ENCODE measurements at regions not wholly inside any gene's neighbourhood (a gene's known extent, or its start where the extent isn't known, plus 50 kb on each side); places are given as distances from the start of the nearest gene placed in this dataset.

DNA sequence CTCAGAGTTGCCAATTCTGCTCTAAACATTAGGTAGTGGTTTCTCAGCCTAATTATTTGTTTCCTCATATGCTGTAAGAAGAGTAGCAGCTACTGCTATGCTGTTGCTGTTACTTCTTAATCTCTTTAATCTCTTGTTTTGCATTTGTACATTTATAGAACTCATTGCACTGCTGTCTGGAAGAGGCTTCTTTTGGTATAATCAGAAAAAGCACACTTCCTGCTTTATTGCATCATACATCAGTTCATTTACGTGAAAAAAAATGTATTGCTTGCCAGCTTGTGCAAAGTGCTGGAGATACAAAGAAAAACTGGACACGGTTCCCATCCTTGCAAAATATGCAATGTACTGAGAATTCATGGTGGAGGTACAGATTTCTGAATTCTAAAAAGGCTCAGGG is 332.0 kb downstream of the GRXCR1 start:
- no peak for DNase-seq (ENCODE audit: insufficient read length, low spot score)
- FAIRE-seq, result no peak
- no peak for TF ChIP-seq POLR2A (IDR thresholded peaks at IDR 0.05; ENCODE audit: low read depth, low read length)

DNA sequence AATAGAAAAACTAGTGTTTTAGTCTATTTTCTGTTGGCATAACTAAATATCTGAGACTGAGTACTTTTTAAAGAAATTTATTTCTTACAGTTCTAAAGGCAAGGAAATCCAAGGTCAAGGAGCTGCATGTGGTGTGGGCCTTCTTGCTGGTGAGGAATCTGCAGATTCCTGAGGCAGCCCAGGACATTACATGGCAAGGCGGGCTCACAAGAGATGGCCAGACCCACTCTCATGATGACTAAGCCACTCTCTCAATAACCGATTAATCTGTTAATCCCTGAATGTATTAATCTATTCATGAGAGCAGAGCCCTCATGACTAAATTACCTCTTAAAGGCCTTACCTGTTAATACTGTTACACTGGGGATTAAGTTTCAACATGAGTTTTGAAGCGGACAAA is 340.8 kb downstream of the GRXCR1 start:
- FAIRE-seq, result no peak
- no peak for DNase-seq (ENCODE audit: insufficient read length, low spot score)
- no peak for TF ChIP-seq POLR2A (IDR thresholded peaks at IDR 0.05; ENCODE audit: low read depth, low read length)

DNA sequence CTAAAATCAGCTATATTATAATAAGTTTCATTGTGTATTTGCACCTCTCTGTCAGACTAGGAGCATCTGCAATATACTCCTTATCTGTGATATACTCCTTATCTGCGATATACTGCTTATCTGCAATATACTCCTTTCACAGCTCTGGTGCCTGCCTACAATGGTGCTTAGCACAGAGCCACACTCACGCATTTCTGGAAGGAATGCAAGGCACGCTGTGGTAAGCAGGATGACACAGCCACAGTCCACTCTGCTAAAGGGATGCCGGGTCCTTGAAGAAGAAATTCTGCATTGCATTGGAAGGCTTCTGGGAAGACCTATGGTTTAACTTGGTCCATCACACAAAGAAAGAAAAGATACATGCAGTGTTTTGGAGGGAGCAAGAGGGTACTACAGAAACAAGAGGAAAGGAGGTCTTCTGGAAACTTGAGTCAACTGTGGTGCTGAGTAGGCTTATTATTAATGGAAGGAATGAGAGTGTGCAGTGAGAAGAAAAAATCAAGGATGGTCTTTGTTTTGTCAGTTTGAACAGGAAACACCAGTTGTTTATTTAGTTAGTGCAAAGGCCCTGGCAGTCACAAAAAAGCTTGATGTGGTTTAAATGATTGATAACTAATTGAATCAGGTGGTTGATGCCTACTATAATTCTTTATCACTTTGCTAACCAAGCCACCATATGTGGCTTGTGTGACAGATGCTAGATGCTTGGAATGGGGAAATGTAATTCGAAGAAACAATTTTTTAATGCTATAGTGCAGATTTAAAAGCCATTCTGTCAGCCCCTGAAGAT is 342.3 kb downstream of the GRXCR1 start:
- FAIRE-seq (no peak), DNase-seq (ENCODE audit: insufficient read length, low spot score) (no peak)
- TF ChIP-seq POLR2A (IDR thresholded peaks at IDR 0.05; ENCODE audit: low read depth, low read length), result no peak

DNA sequence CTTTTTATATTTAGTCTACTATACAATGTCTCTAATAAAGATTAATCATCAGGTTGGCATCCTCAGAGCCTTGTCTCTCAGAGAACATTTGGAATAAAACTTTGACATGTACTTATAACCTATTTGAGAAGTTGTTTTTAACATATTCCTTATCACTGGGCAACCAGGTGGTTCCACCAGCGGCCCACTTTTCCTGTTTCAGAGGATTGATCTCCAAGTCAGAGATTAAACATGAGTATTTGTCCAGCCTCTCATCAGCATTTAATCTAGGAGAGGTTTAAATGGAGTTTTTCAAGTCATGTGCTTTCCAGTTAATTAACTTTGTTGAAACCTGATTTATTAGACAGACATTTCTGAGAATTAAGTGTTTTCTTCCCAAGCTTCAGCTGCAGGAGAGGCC is 345.5 kb downstream of the GRXCR1 start:
- no peak for TF ChIP-seq POLR2A (IDR thresholded peaks at IDR 0.05; ENCODE audit: low read depth, low read length)
- DNase-seq (ENCODE audit: insufficient read length, low spot score) (no peak), FAIRE-seq (no peak)

DNA sequence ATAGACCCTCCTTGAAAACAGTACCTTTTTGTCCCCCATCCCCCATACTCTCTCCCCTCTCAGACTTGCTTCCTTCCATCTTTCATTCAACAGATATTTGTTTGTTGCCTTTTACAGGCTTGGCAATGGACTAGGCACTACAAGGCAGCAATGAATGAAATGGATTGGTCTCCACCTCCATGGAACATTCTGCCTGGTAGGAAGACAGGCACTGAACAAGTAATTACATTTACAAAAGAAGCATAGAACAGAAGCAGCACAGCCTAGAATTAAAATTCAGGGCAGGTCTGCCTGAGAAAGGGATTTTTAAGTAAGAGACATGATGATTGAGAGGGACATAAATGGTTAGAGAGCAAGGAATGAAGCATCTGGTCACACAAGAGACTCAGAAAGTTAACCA is 346.1 kb downstream of the GRXCR1 start:
- no peak for FAIRE-seq
- no peak for TF ChIP-seq POLR2A (IDR thresholded peaks at IDR 0.05; ENCODE audit: low read depth, low read length)
- no peak for DNase-seq (ENCODE audit: insufficient read length, low spot score)

DNA sequence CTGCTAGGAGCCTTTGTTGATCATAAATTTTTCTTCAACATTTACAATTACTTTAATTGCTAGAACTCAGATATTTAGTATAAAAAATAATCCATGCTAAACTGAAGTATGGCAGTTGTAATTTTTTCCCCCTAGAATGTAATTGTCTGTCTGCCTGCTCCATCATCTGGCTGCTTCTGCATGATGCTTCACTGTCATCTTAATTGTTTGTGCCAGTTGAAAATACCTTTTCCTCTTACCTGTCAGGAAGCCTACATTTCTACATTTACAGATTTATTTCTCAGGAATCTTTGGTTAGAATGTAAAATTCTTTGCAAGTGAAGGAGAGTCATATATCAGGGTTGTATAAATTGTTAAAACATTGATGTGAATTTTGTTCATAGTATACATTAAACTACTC is 348.6 kb downstream of the GRXCR1 start:
- no peak for TF ChIP-seq POLR2A (IDR thresholded peaks at IDR 0.05; ENCODE audit: low read depth, low read length)
- FAIRE-seq (no peak), DNase-seq (ENCODE audit: insufficient read length, low spot score) (no peak)

DNA sequence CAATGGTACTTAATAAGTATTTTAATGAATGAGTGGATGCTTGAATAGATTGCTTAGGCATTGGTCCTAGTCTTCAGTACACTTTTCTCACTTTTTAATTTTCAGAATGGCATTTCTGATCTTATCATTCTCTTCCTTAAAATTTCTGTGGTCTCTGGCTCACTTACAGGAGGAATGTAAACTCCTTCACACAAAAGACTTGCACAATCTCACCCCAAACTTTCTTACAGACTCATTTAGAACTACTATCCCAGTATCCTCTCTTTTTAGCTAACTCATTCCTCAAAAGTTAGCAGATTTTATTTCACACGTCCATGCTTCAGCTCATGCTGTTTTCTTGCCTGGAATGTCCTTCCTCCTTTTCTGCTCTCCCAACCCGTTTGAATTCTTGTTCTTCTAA is 350.1 kb downstream of the GRXCR1 start:
- FAIRE-seq (no peak), DNase-seq (ENCODE audit: insufficient read length, low spot score) (no peak)
- TF ChIP-seq POLR2A (IDR thresholded peaks at IDR 0.05; ENCODE audit: low read depth, low read length), result no peak

DNA sequence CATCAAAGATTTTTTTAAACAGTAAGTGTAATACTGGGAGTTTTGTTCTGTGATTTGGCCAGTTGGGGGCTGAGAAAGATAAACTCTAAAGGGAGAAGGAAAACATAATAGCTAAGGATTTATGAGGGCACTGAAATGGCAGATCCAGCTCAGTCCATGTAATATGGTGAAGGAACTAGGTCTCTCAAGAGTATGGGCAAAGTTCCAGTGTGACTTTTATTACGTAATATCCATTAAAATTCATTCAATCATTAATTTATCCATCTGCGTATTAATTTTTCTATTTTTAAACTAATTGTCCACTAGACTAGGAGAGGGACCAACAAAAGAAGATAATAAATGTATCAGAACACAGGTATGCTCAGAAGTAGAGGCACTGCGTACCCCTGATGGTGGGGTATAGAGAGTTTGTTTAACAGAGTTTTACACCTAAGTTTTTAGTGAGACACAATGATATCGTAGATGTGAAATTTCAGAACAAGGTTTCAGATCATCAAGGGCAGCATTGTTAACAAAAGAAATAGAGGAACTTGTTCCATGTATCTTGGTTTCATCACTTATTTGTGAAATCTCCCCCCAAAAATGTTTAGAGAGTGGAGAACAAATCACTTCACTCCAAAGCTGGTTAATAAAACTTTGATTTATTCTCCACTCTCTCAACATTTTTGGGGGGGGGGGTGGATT is 351.1 kb downstream of the GRXCR1 start:
- no peak for TF ChIP-seq POLR2A (IDR thresholded peaks at IDR 0.05; ENCODE audit: low read depth, low read length)
- FAIRE-seq (no peak), DNase-seq (ENCODE audit: insufficient read length, low spot score) (no peak)

DNA sequence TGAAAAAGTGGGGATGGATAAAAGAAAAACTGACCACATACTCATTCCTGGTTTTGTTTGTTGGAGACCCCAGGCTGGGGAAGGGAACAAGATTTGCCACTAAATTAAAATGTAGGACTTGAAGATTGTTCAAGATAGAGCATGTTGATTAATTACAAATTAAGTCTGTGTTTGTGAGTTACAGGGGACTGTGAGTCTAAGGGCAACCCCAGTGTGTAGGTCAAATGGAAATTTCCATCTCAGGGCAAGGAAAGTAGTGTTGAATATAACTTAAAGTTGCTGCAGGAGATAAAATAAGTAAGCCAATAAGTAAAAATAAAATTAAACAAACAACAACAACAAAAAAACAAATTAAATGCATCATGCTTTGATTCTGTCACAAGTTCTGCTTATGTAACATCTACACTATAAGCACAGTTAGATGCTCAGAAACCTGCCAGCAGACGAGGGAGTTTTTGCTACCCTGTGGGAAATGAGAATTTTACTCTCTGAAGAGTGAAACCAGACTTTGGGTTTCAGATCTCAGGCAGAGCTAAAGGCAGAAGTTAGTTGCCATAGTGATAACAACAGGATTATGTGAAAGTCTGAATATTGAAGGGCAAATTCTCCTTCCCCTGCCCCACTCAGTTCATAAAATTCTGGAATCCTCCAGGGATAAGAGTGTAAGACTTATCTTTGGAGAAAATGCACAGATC is 352.3 kb downstream of the GRXCR1 start:
- FAIRE-seq (no peak), DNase-seq (ENCODE audit: insufficient read length, low spot score) (no peak)
- TF ChIP-seq POLR2A (IDR thresholded peaks at IDR 0.05; ENCODE audit: low read depth, low read length), result no peak

DNA sequence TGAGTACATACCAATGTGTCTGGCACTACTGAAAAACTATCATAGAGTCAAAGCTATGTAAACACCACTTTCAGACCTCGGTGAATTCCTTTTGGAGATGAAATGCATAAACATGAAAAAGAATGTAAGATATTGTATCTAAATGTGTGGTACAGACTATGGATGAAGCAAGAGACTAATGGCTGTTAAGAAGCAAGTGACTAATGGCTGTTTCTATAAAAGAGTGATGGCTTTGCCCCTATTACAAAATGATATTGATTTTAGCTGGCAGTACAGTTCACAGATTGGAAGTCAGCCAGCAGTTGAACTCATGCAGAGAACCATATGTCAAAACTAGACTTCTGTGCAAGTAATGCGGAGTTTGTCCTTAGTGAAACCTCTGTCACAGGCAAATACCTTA is 359.3 kb downstream of the GRXCR1 start:
- DNase-seq (ENCODE audit: insufficient read length, low spot score) (no peak), FAIRE-seq (no peak)
- TF ChIP-seq POLR2A (IDR thresholded peaks at IDR 0.05; ENCODE audit: low read depth, low read length), result no peak

DNA sequence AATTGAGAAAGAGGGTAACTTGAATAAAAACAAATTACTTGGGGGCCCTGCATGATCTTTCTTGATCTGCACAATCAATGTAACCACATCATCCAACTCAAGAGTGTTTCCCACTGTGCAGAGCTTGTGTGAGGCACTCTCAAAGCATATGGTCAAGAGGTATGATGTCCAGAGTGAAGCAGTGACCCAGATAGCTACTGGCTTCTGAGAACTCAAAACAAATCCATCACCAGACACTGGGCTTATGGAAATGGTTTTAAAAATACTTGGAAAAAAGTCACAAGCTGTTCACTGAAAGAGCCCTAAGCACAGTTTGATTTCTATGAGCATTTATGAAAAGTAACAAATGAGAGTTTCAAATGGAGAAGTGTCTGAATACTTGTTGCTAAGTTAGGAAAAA is 361.0 kb downstream of the GRXCR1 start:
- no peak for FAIRE-seq

DNA sequence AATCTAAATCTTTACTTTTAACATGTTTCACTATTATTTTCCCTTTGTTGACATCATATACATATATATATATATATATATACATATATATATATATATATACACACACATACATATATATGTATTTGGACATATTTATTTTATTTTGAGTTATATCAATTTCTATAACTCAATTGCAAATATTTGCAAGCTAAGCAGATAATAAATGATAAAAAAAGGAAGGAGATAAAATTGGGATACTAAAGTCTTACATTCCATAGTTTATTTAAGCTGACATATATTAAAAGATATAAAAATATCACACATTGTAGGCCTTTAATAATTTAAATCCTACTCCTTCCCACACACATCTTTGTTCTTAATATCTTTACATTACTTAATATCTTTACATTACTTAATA is 372.2 kb downstream of the GRXCR1 start:
- TF ChIP-seq POLR2A (IDR thresholded peaks at IDR 0.05; ENCODE audit: low read depth, low read length), result no peak
- FAIRE-seq, result no peak
- DNase-seq (ENCODE audit: insufficient read length, low spot score), result no peak

More for the DNA sequence above, 361.0 kb downstream of the GRXCR1 start:
- no peak for TF ChIP-seq POLR2A (IDR thresholded peaks at IDR 0.05; ENCODE audit: low read depth, low read length)
- DNase-seq (ENCODE audit: insufficient read length, low spot score), result no peak

DNA sequence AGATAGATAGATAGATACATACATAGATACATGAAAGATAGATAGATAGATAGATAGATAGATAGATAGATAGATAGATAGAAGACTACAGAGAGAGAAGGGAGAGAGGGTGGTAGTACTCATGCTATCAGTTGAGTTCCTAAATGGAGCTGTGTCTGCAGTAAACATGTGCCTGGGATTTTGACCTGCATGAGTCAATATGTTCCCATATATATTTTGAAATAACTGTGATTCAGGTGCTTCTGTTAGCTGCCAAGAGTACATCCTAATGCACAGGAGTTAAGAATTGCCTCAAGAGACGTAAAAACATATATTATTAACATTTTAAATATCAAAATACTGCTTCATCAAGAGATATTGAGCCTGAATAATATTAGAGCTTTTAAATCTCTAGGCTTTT is 379.4 kb downstream of the GRXCR1 start:
- DNase-seq (ENCODE audit: insufficient read length, low spot score), result no peak
- no peak for TF ChIP-seq POLR2A (IDR thresholded peaks at IDR 0.05; ENCODE audit: low read depth, low read length)
- FAIRE-seq, result no peak

DNA sequence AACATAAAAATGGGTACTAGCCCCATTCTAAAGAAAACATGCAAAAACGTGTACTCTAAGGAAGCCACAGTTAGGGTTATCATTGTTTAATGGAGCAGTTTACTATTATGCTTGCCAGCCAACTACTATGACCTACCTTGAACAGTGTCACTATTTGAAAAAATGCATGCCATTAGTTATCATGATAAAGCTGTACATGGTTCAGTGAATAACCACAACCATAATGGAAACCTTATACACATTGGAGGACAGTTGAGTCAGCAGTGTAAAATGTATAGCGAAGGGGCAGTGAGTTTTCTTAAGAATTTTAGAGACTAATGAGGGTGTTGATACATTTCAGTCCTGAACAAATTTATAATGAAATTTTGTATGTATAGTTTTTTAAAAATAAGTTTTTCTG is 381.9 kb downstream of the GRXCR1 start:
- no peak for FAIRE-seq
- DNase-seq (ENCODE audit: insufficient read length, low spot score), result no peak
- TF ChIP-seq POLR2A (IDR thresholded peaks at IDR 0.05; ENCODE audit: low read depth, low read length), result no peak

DNA sequence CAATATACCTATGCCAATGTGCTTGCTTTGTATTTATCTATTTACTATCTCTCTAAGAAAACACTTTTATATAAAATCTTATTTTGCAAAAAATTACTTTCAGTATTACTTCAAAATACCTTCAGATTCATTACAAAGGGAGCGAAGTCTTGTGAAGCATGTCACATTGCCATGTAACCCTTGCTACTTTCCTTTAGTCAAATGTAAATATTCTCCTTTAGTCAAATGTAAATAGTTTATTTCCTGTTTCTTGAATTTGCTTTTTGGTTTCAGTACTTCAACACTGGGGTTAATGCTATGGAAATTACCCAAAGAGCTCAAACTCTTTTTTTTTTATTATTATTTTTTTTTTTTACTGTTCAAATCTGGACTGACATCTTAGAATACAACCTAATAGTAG is 383.3 kb downstream of the GRXCR1 start:
- TF ChIP-seq POLR2A (IDR thresholded peaks at IDR 0.05; ENCODE audit: low read depth, low read length), result no peak
- FAIRE-seq (no peak), DNase-seq (ENCODE audit: insufficient read length, low spot score) (no peak)
